Stimulated activated CD4-positive, alpha-beta T cell treated with anti-CD3 and anti-CD28 coated beads, Interleukin-12 subunit alpha, Interleukin-12 subunit beta, amount 100 ng/mL, for 24 hours (primary cell): ENCODE measurements at regions not wholly inside any gene's neighbourhood (a gene's known extent, or its start where the extent isn't known, plus 50 kb on each side); places are given as distances from the start of the nearest gene placed in this dataset.
A peak's percentile ranks its signal among the peaks of the same experiment; 100 is the strongest.

Source experiments
- DNase-seq, 2 experiments: peaks; one replicate each; pipeline ENCODE4 v3.0.0-alpha.2; 2020; ENCODE audit warnings: low read depth in 2 of 2

- DNase-seq = no peak
Observed at GRCh38 chr7:96484845-96485244, 162.9 kb upstream of the SLC25A13 start.

GRCh38 chr7:96484091-96484490 is 162.2 kb upstream of the SLC25A13 start:
- no peak for DNase-seq

- no peak for DNase-seq
Observed at GRCh38 chr7:96481796-96482195, 159.9 kb upstream of the SLC25A13 start.

GRCh38 chr7:96479015-96479645 is 157.2 kb upstream of the SLC25A13 start:
- no peak for DNase-seq

GRCh38 chr7:96471606-96472005 is 149.7 kb upstream of the SLC25A13 start:
- no peak for DNase-seq

GRCh38 chr7:96452146-96452545 is 130.2 kb upstream of the SLC25A13 start:
- no peak for DNase-seq

- DNase-seq = no peak
Observed at GRCh38 chr7:96449094-96449493, 127.2 kb upstream of the SLC25A13 start.

GRCh38 chr7:96447109-96447645 is 125.3 kb upstream of the SLC25A13 start:
- DNase-seq = no peak

- DNase-seq = no peak
Observed at GRCh38 chr7:96441436-96442084, 119.7 kb upstream of the SLC25A13 start.

GRCh38 chr7:96440328-96440727 is 118.4 kb upstream of the SLC25A13 start:
- DNase-seq = no peak

- DNase-seq = no peak
Observed at GRCh38 chr7:96436880-96437279, 115.0 kb upstream of the SLC25A13 start.

GRCh38 chr7:96430356-96430755 is 108.5 kb upstream of the SLC25A13 start:
- DNase-seq = no peak

- no peak for DNase-seq
Observed at GRCh38 chr7:96427143-96427542, 105.2 kb upstream of the SLC25A13 start.

- no peak for DNase-seq
Observed at GRCh38 chr7:96426685-96427084, 104.8 kb upstream of the SLC25A13 start.

- no peak for DNase-seq
Observed at GRCh38 chr7:96426027-96426426, 104.1 kb upstream of the SLC25A13 start.

- no peak for DNase-seq
Observed at GRCh38 chr7:96424411-96424810, 102.5 kb upstream of the SLC25A13 start.

- no peak for DNase-seq
Observed at GRCh38 chr7:96422388-96422787, 100.5 kb upstream of the SLC25A13 start.

- no peak for DNase-seq
Observed at GRCh38 chr7:96418581-96418980, 96.7 kb upstream of the SLC25A13 start.

- DNase-seq = no peak
Observed at GRCh38 chr7:96417784-96418183, 95.9 kb upstream of the SLC25A13 start.

- no peak for DNase-seq
Observed at GRCh38 chr7:96416599-96416998, 94.7 kb upstream of the SLC25A13 start.

- no peak for DNase-seq
Observed at GRCh38 chr7:96416116-96416515, 94.2 kb upstream of the SLC25A13 start.

GRCh38 chr7:96415293-96415940 is 93.5 kb upstream of the SLC25A13 start:
- no peak for DNase-seq

GRCh38 chr7:96414931-96415292 is 93.0 kb upstream of the SLC25A13 start:
- DNase-seq = peak; percentile 2 to 8
